ENCODE measurements at regions not wholly inside any gene's neighbourhood (a gene's known extent, or its start where the extent isn't known, plus 50 kb on each side); places are given as distances from the start of the nearest gene placed in this dataset.

DNA sequence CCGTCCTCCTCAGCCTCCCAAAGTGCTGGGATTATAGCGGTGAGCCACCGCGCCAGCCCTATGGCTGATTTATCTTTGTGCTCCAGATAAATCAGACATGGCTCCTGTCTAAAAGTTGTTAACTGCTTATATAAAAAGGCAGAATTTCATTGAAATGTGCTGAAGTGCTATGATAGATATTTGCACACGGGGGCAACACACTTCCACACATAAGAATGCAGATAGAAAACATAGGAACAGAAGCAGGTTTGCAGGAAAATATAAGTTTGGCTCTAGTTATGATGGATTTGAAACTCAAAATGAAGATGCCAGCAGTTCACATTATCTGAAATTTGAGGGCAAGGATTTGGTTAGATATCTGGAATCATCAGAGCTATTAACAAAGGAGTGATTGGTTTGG is 163.1 kb upstream of the SLITRK2 start:
- H3K4me3 ChIP-seq (ENCODE audit: low read depth, low read length), result no peak overlapping the region
- in situ Hi-C loops (cut with HindIII; ENCODE audit: low sequenced_read_pairs), result no loop called here
- TF ChIP-seq, protein P1, sequence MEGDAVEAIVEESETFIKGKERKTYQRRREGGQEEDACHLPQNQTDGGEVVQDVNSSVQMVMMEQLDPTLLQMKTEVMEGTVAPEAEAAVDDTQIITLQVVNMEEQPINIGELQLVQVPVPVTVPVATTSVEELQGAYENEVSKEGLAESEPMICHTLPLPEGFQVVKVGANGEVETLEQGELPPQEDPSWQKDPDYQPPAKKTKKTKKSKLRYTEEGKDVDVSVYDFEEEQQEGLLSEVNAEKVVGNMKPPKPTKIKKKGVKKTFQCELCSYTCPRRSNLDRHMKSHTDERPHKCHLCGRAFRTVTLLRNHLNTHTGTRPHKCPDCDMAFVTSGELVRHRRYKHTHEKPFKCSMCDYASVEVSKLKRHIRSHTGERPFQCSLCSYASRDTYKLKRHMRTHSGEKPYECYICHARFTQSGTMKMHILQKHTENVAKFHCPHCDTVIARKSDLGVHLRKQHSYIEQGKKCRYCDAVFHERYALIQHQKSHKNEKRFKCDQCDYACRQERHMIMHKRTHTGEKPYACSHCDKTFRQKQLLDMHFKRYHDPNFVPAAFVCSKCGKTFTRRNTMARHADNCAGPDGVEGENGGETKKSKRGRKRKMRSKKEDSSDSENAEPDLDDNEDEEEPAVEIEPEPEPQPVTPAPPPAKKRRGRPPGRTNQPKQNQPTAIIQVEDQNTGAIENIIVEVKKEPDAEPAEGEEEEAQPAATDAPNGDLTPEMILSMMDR (IDR thresholded peaks at IDR 0.05; ENCODE audit: low read depth, low read length, missing control alignments), result no peak
- no peak for DNase-seq (ENCODE audit: low read depth)

DNA sequence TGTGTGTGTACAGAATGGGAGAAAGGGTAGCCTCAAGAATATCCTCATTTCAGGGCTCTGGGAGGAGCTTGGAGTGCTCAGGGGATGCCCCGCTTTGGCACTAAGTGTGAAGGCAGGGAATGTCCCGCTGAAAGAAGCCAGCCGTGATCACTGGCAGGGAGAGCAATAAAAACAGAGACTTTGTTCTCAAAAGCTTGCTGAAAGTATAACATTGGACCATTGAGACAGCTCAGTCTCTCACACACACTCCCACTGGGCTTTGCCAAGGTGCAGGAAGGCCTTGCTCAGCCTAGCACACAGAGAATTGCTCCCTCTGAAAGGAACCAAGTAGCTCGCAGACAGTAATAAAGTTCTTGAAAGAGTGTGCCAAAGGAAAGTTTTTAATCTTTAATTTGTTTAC is 143.8 kb upstream of the SLITRK2 start:
- TF ChIP-seq, protein P1 (IDR thresholded peaks at IDR 0.05; ENCODE audit: low read depth, low read length, missing control alignments), result no peak
- in situ Hi-C loops (cut with HindIII; ENCODE audit: low sequenced_read_pairs), result no loop called here
- no peak for DNase-seq (ENCODE audit: low read depth)
- no peak overlapping the region for H3K4me3 ChIP-seq (ENCODE audit: low read depth, low read length)

DNA sequence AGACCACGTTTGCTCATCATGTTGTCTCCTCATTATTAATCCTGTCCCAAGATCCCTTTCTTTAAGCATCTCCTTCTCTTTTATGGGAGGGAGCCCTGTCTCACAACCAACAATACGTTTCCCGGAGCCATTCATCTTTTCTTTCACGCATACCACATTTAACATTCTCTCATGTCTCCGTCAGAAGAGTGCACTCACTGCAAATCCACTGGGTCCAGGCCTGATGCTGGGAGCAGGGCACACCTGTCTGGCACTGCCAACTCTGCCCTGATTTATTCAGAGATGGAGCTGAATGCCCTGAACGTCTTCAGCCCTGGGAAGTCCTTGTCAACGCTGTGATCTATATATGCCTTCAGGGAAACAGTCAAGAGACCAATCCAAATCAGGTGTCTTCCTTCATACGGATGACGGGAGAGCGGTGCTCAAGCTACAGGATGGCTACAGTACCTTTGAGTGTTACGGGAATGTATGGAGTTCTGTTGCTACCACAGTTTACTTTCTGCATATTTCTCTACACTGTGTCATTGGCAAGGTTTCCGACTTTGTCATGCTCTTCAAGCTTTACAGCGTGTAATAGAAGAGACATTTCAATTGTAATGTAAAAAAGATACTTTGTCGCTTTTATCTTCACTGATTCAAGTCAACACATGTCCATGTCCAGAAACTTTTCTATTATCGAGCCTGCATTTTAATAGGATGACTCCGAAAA is 140.4 kb upstream of the SLITRK2 start:
- no peak for DNase-seq (ENCODE audit: low read depth)
- no peak overlapping the region for H3K4me3 ChIP-seq (ENCODE audit: low read depth, low read length)
- TF ChIP-seq, protein P1 (IDR thresholded peaks at IDR 0.05; ENCODE audit: low read depth, low read length, missing control alignments), result no peak
- in situ Hi-C loops (cut with HindIII; ENCODE audit: low sequenced_read_pairs), result no loop called here

DNA sequence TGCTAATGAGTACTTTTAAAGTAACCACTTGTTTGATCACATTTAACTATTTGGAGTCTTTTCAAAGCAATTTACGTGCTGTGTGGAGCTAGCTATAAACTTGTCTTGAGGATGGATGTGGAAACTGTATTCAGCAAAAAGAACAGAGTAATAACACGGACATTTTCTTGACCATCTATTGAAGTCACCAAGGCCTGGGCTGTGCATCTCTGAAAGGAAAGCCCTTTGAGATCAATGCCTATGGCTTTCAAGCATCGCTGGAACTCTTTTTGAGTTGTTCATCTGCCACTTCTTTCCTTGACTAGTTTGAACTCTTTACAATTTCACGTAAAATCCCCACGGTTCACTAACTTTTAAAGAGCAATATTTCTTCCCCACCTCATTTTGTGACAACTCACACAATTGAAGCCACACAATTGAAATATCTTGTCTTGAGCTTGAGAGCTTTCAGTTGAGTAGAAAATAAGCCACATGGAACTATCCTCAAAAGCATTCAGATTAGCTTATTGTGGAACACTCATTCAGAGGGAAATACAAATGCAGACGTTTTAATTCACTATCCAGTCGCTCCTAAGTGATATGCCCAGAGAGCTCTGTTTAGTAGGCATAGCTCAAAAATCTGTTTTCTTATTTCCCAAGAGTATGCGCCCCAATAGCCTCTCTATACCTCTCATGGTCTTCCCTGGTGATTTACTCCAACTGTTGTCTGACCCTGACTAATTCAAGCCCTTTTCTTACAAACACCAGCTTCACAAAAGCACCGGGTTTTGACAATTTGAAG is 134.9 kb upstream of the SLITRK2 start:
- in situ Hi-C loops (cut with HindIII; ENCODE audit: low sequenced_read_pairs), result no loop called here
- DNase-seq (ENCODE audit: low read depth), result no peak
- TF ChIP-seq, protein P1 (IDR thresholded peaks at IDR 0.05; ENCODE audit: low read depth, low read length, missing control alignments), result no peak
- H3K4me3 ChIP-seq (ENCODE audit: low read depth, low read length), result no peak overlapping the region

DNA sequence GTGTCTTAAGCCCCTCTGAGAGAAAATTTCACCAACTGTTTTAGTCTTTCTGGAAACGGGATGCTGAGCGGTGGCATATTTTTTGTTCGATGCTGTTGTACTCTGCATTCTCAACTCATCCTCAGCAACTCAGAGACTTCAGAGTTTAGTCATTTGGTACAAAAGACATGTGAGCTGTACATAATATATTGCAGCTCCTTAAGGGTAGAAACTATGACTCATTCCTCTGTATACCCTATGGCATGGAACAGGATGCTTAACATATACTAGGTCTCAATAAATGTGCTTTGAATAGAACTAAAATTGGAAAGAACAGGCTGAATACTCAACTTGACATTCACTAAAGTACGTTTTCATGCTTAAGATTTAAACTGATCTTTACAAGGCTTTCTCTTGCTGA is 130.5 kb upstream of the SLITRK2 start:
- in situ Hi-C loops (cut with HindIII; ENCODE audit: low sequenced_read_pairs), result no loop called here
- H3K4me3 ChIP-seq (ENCODE audit: low read depth, low read length), result no peak overlapping the region
- no peak for DNase-seq (ENCODE audit: low read depth)
- TF ChIP-seq, protein P1 (IDR thresholded peaks at IDR 0.05; ENCODE audit: low read depth, low read length, missing control alignments), result no peak

DNA sequence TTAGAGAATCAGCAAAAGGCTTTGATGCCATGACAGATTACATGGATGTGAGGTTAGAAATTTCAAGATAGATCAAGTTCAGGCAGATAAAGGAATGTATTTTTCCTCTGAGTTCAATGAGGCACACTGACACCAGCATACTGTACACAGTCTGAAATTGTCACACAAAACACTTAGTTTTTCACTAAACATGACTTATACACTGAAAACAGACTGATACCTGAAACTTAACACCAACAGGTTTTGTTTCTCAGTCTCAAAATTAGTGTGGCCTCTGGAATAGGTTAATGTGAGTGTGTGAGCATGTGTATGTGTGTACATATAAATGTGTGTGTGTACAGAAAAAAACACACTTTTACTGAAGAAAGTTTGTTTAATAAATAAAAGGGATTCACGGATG is 129.9 kb upstream of the SLITRK2 start:
- DNase-seq (ENCODE audit: low read depth), result no peak
- TF ChIP-seq, protein P1 (IDR thresholded peaks at IDR 0.05; ENCODE audit: low read depth, low read length, missing control alignments), result no peak
- H3K4me3 ChIP-seq (ENCODE audit: low read depth, low read length), result no peak overlapping the region
- in situ Hi-C loops (cut with HindIII; ENCODE audit: low sequenced_read_pairs), result no loop called here
